Dermis microvascular lymphatic vessel endothelial cell (primary cell): ENCODE measurements at regions not wholly inside any gene's neighbourhood (a gene's known extent, or its start where the extent isn't known, plus 50 kb on each side); places are given as distances from the start of the nearest gene placed in this dataset.

Experiments used
- DNase-seq, 2 donors: peaks; one replicate each; pipeline versions ENCODE4 v3.0.0 to v3.0.0-alpha.2; 2010; ENCODE audit warnings: low read depth in 2 of 2

- no peak for DNase-seq
Measured at GRCh38 chr7:155201325-155202087, 96.2 kb upstream of the INSIG1 start.

GRCh38 chr7:155202106-155202871 lies 95.4 kb upstream of the INSIG1 start:
- DNase-seq = no peak

GRCh38 chr7:155203059-155203881 lies 94.4 kb upstream of the INSIG1 start:
- no peak for DNase-seq

- no peak for DNase-seq
Measured at GRCh38 chr7:155203882-155204691, 93.6 kb upstream of the INSIG1 start.

GRCh38 chr7:155204744-155205367 lies 92.8 kb upstream of the INSIG1 start:
- DNase-seq = no peak

GRCh38 chr7:155205368-155206317 lies 92.0 kb upstream of the INSIG1 start:
- peak; percentile 22 to 97 for DNase-seq

GRCh38 chr7:155206318-155207020 lies 91.2 kb upstream of the INSIG1 start:
- peak; percentile 96 to 99 for DNase-seq

- no peak for DNase-seq
Measured at GRCh38 chr7:155207326-155208002, 90.2 kb upstream of the INSIG1 start.

GRCh38 chr7:155208681-155209477 lies 88.8 kb upstream of the INSIG1 start:
- DNase-seq = peak in 1 of 2 donors; percentile 64

GRCh38 chr7:155209478-155210319 lies 88.0 kb upstream of the INSIG1 start:
- DNase-seq = peak; percentile 15 to 43

- DNase-seq = no peak
Measured at GRCh38 chr7:155210356-155210755, 87.3 kb upstream of the INSIG1 start.

- no peak for DNase-seq
Measured at GRCh38 chr7:155211173-155211572, 86.5 kb upstream of the INSIG1 start.

- no peak for DNase-seq
Measured at GRCh38 chr7:155211761-155212160, 85.9 kb upstream of the INSIG1 start.

- no peak for DNase-seq
Measured at GRCh38 chr7:155212301-155213015, 85.2 kb upstream of the INSIG1 start.

- DNase-seq = peak; percentile 26 to 85
Measured at GRCh38 chr7:155213385-155213784, 84.3 kb upstream of the INSIG1 start.
